ENCODE measurements at regions not wholly inside any gene's neighbourhood (a gene's known extent, or its start where the extent isn't known, plus 50 kb on each side); places are given as distances from the start of the nearest gene placed in this dataset.

DNA sequence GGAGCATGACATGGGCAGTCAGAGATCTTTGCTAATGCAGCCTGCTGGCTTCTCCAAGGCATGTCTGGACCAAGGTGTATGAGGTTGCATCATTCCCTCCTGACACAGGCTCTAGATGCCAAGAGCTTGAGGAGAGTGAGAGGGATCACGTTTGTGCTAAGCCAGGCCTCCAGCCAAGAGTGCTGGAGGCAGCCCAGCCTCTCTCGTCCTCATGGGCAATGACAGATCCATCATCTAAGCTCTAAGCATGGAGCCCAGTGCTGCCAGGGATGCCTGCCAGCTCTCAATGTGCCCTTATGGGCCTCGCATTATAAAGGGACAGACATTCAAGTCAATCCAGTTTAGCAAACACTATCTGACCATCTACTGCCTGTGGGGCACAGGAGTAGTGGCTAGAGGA is 136.3 kb upstream of the VSTM2B start:
- TF ChIP-seq, protein P1, sequence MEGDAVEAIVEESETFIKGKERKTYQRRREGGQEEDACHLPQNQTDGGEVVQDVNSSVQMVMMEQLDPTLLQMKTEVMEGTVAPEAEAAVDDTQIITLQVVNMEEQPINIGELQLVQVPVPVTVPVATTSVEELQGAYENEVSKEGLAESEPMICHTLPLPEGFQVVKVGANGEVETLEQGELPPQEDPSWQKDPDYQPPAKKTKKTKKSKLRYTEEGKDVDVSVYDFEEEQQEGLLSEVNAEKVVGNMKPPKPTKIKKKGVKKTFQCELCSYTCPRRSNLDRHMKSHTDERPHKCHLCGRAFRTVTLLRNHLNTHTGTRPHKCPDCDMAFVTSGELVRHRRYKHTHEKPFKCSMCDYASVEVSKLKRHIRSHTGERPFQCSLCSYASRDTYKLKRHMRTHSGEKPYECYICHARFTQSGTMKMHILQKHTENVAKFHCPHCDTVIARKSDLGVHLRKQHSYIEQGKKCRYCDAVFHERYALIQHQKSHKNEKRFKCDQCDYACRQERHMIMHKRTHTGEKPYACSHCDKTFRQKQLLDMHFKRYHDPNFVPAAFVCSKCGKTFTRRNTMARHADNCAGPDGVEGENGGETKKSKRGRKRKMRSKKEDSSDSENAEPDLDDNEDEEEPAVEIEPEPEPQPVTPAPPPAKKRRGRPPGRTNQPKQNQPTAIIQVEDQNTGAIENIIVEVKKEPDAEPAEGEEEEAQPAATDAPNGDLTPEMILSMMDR (IDR thresholded peaks at IDR 0.05): no peak
- TF ChIP-seq EP300 (IDR thresholded peaks at IDR 0.05) (no peak), POLR2A (IDR thresholded peaks at IDR 0.05) (no peak), POLR2AphosphoS5 (IDR thresholded peaks at IDR 0.05) (no peak)
